ENCODE measurements at regions not wholly inside any gene's neighbourhood (a gene's known extent, or its start where the extent isn't known, plus 50 kb on each side); places are given as distances from the start of the nearest gene placed in this dataset.

- TF ChIP-seq POLR2AphosphoS5 (IDR thresholded peaks at IDR 0.05; ENCODE audit: low read depth, low read length) (no peak), POLR2A (IDR thresholded peaks at IDR 0.05; ENCODE audit: low read depth, low read length) (no peak)
Measured at GRCh38 chr3:88610820-88611219, 461.1 kb downstream of the C3orf38 start.

All from GM12892 (cell line).